OCI-LY7 (cell line): ENCODE measurements at regions not wholly inside any gene's neighbourhood (a gene's known extent, or its start where the extent isn't known, plus 50 kb on each side); places are given as distances from the start of the nearest gene placed in this dataset.

Experiments used
- BruUV-seq: library from RNA; stranded (reverse); fragments of 400-500 nt; replicated peaks from 2 replicates; lab custom pipeline; 2021; lab: Mats Ljungman, UMichigan
- CTCF ChIA-PET: fragments of 300-600 bp; sonication (Branson Sonifier 250); formaldehyde crosslinking; loops from one replicate; lab custom pipeline; 2022; ENCODE audit warnings: antibody characterized with exemption; ENCODE audit not compliant: unreplicated experiment; lab: Charles Lee
- POLR2A ChIA-PET: fragments of 300-600 bp; sonication (Branson Sonifier 250); formaldehyde crosslinking; loops from one replicate; lab custom pipeline; 2022; ENCODE audit warnings: antibody characterized with exemption; lab: Charles Lee
- DNase-seq: peaks from one replicate; pipeline ENCODE4 v3.0.0-alpha.2; 2015; ENCODE audit warnings: low spot score
- H2AFZ ChIP-seq: fragments of 200-600 bp; sonication (generic), shearing (Covaris generic); 2 replicates; pipeline ENCODE4 v1.6.1; 2014; ENCODE audit warnings: mild to moderate bottlenecking, antibody characterized with exemption, low read length, moderate library complexity
- H3K27ac ChIP-seq: fragments of 200-600 bp; sonication (generic); 2 replicates; pipeline ENCODE4 v1.5.1; 2014; ENCODE audit warnings: mixed run types, low read depth, mild to moderate bottlenecking, moderate library complexity, low read length, inconsistent platforms; ENCODE audit not compliant: poor library complexity, severe bottlenecking
- H3K36me3 ChIP-seq: fragments of 200-600 bp; sonication (generic); 2 replicates; pipeline ENCODE4 v1.6.1; 2014; ENCODE audit warnings: mild to moderate bottlenecking, antibody characterized with exemption, low read length, moderate library complexity, mixed read lengths; ENCODE audit not compliant: insufficient read depth
- H3K4me1 ChIP-seq: fragments of 200-600 bp; sonication (generic); 2 replicates; pipeline ENCODE4 v1.5.1; 2014; ENCODE audit warnings: mild to moderate bottlenecking, low read length; ENCODE audit not compliant: insufficient read depth, poor library complexity, severe bottlenecking
- H3K4me2 ChIP-seq: fragments of 200-600 bp; sonication (generic); 2 replicates; pipeline ENCODE4 v1.6.1; 2014; ENCODE audit warnings: mild to moderate bottlenecking, low read length
- H3K4me3 ChIP-seq: fragments of 200-600 bp; sonication (generic); 2 replicates; pipeline ENCODE4 v1.5.1; 2014; ENCODE audit warnings: mild to moderate bottlenecking, low read depth, low read length; ENCODE audit not compliant: poor library complexity, severe bottlenecking
- H3K79me2 ChIP-seq: fragments of 200-600 bp; sonication (generic); 2 replicates; pipeline ENCODE4 v1.6.1; 2016; ENCODE audit warnings: low read depth, mild to moderate bottlenecking, low read length, moderate library complexity, mixed read lengths; ENCODE audit not compliant: insufficient read depth
- H3K9me2 ChIP-seq: fragments of 200-600 bp; sonication (generic); 2 replicates; pipeline ENCODE4 v1.6.1; 2016; ENCODE audit warnings: mild to moderate bottlenecking, low read length, mixed read lengths; ENCODE audit not compliant: insufficient read depth
- H3K9me3 ChIP-seq: fragments of 200-600 bp; sonication (generic); 2 replicates; pipeline ENCODE4 v1.6.1; 2014; ENCODE audit warnings: mild to moderate bottlenecking, mixed run types, low read length, mixed read lengths
- H4K20me1 ChIP-seq: fragments of 200-600 bp; sonication (generic); 2 replicates; pipeline ENCODE4 v1.6.1; 2014; ENCODE audit warnings: mild to moderate bottlenecking, antibody characterized with exemption, low read length, moderate library complexity, mixed read lengths; ENCODE audit not compliant: insufficient read depth
- CTCF ChIP-seq: fragments of 200-600 bp; sonication (generic); conservative IDR thresholded peaks from 2 replicates; pipeline ENCODE4 v1.5.1; 2014; ENCODE audit warnings: mild to moderate bottlenecking, antibody characterized with exemption, low read length, moderate library complexity, mixed read lengths
- EZH2phosphoT487 ChIP-seq: fragments of 200-600 bp; sonication (generic); IDR thresholded peaks from 2 replicates; pipeline ENCODE4 v1.6.1; 2018; ENCODE audit warnings: low read depth, borderline replicate concordance, mild to moderate bottlenecking, mixed run types, antibody characterized with exemption, low read length, moderate library complexity, mixed read lengths
- intact Hi-C: fragments of 100-400 bp; cut with micrococcal nuclease; formaldehyde crosslinking; loops from one replicate; pipeline ENCODE4 v1.10.0; 2022; ENCODE audit not compliant: unreplicated experiment

GRCh38 chr15:29360152-29360551 lies 90.5 kb upstream of the NSMCE3 start:
- no TSS peak for BruUV-seq
- no peak overlapping the region for H3K4me2 ChIP-seq
- ChIA-PET CTCF (no interaction called here), POLR2A (interaction anchor here (0.5 kb wide), 1 partner anchor 92 kb away, joined by 3 read pairs; no protein-coding TSS in a partner anchor)
- no peaks in the 10 kb centered on the region for H3K9me3 ChIP-seq
- no peak for TF ChIP-seq EZH2phosphoT487
- TF ChIP-seq CTCF = no peak
- H3K4me3 ChIP-seq = no peak overlapping the region
- H2AFZ ChIP-seq = no peak overlapping the region
- H3K4me1 ChIP-seq = no peaks in the 10 kb centered on the region
- DNase-seq = no peak
- no peaks in the 10 kb centered on the region for H3K79me2 ChIP-seq
- H4K20me1 ChIP-seq = no peaks in the 10 kb centered on the region
- intact Hi-C loops = no loop called here
- H3K27ac ChIP-seq = no peak overlapping the region
- no peaks in the 10 kb centered on the region for H3K9me2 ChIP-seq
- H3K36me3 ChIP-seq = no peaks in the 10 kb centered on the region

- no peak for TF ChIP-seq EZH2phosphoT487
- no peak for TF ChIP-seq CTCF
- no peak for DNase-seq
- Histone ChIP-seq H3K79me2 (no peaks in the 10 kb centered on the region), H3K36me3 (no peaks in the 10 kb centered on the region), H3K9me2 (no peaks in the 10 kb centered on the region), H3K4me2 (no peak overlapping the region), H3K4me1 (no peaks in the 10 kb centered on the region), H3K4me3 (no peak overlapping the region), H3K27ac (no peak overlapping the region), H2AFZ (no peak overlapping the region), H3K9me3 (no peaks in the 10 kb centered on the region), H4K20me1 (no peaks in the 10 kb centered on the region)
- intact Hi-C loops = no loop called here
- no TSS peak for BruUV-seq
- ChIA-PET POLR2A (no interaction called here), CTCF (no interaction called here)
Observed at GRCh38 chr15:29356786-29357185, 87.2 kb upstream of the NSMCE3 start.

GRCh38 chr15:29355477-29355876 lies 85.9 kb upstream of the NSMCE3 start:
- BruUV-seq = no TSS peak
- POLR2A ChIA-PET = interaction anchor here (0.5 to 1.1 kb wide), 3 partner anchors 11 to 62 kb away, joined by 3 to 6 read pairs (median 4); no protein-coding TSS in a partner anchor
- H3K79me2 ChIP-seq = no peaks in the 10 kb centered on the region

More at GRCh38 chr15:29355477-29355876, 85.9 kb upstream of the NSMCE3 start:
- Histone ChIP-seq H4K20me1 (no peaks in the 10 kb centered on the region), H3K9me3 (no peaks in the 10 kb centered on the region), H3K4me3 (no peak overlapping the region), H3K27ac (no peak overlapping the region), H3K4me1 (no peaks in the 10 kb centered on the region), H3K9me2 (no peaks in the 10 kb centered on the region), H3K36me3 (no peaks in the 10 kb centered on the region), H3K4me2 (no peak overlapping the region), H2AFZ (no peak overlapping the region)
- no peak for DNase-seq
- no peak for TF ChIP-seq EZH2phosphoT487
- TF ChIP-seq CTCF = no peak
- intact Hi-C loops = no loop called here
- CTCF ChIA-PET = no interaction called here
